ENCODE measurements at regions not wholly inside any gene's neighbourhood (a gene's known extent, or its start where the extent isn't known, plus 50 kb on each side); places are given as distances from the start of the nearest gene placed in this dataset.

GRCh38 chr3:152606146-152606545 lies 228.8 kb upstream of the P2RY1 start:
- ChIA-PET SMC1A (ENCODE audit: uncharacterized antibody, unreplicated experiment) (interaction anchor here (1.0 to 2.5 kb wide), 2 partner anchors 8 to 10 kb away, joined by 3 to 11 read pairs; no protein-coding TSS in a partner anchor), CTCF (interaction anchor here (1.2 kb wide), 1 partner anchor 13 kb away, joined by 3 read pairs; no protein-coding TSS in a partner anchor), RAD21 (ENCODE audit: unreplicated experiment) (interaction anchor here (1.1 kb wide), 1 partner anchor 32 kb away, joined by 3 read pairs; no protein-coding TSS in a partner anchor), POLR2A (interaction anchor here (0.6 kb wide), 1 partner anchor 21 kb away, joined by 3 read pairs; no protein-coding TSS in a partner anchor)
- intact Hi-C loops (cut with micrococcal nuclease; ENCODE audit: unreplicated experiment), result no loop called here
- WGBS (ENCODE audit: insufficient coverage, insufficient replicate concordance, low lambda C conversion rate, missing lambda C conversion rate), result 51% methylated on average over 7 of the region's 7 CpGs
- ATAC-seq (no peak), FAIRE-seq (no peak), DNase-seq (ENCODE audit: low read depth, low spot score) (no peak)
- H3K9me3 ChIP-seq (replicated peaks; ENCODE audit: control insufficient read depth, insufficient read depth, low read length), result no peaks in the 10 kb centered on the region
- no TSS peak for BruUV-seq (replicated peaks)
- no peak overlapping the region for H3K27ac ChIP-seq (ENCODE audit: control insufficient read depth, insufficient read depth)
- in situ Hi-C loops (cut with MboI), result no loop called here
- H3K36me3 ChIP-seq (ENCODE audit: control insufficient read depth in 2 of 2, insufficient read depth in 2 of 2, low read length in 1 of 2), result no peaks in the 10 kb centered on the region
- H3K4me1 ChIP-seq (ENCODE audit: control insufficient read depth, insufficient read depth, low read length), result no peaks in the 10 kb centered on the region
- H3K79me2 ChIP-seq (ENCODE audit: control insufficient read depth, insufficient read depth, low read length), result no peaks in the 10 kb centered on the region
- H2AFZ ChIP-seq (ENCODE audit: control insufficient read depth, low read depth, low read length), result no peak overlapping the region
- H3K27me3 ChIP-seq (replicated peaks in 1 of 2; ENCODE audit: control insufficient read depth in 2 of 2, insufficient read depth in 2 of 2, low read length in 1 of 2), result no peaks in the 10 kb centered on the region
- no peak for TF ChIP-seq SKIL (IDR thresholded peaks at IDR 0.05; ENCODE audit: low read depth, poor library complexity, severe bottlenecking)
- no peak for TF ChIP-seq CBFB (IDR thresholded peaks at IDR 0.05; ENCODE audit: low read depth)
- TF ChIP-seq HDAC2 (IDR thresholded peaks at IDR 0.05), result no peak
- TF ChIP-seq SP1 (IDR thresholded peaks at IDR 0.05; ENCODE audit: low read depth, low read length), result no peak
- no peak for TF ChIP-seq IRF4 (IDR thresholded peaks at IDR 0.05; ENCODE audit: low read depth, low read length)
- TF ChIP-seq SIN3A (IDR thresholded peaks at IDR 0.05; ENCODE audit: low read depth, low read length), result no peak
- TF ChIP-seq POLR2AphosphoS5 (IDR thresholded peaks at IDR 0.05; ENCODE audit: low read length), result no peak
- TF ChIP-seq CBX5 (IDR thresholded peaks at IDR 0.05; ENCODE audit: low read depth), result no peak
- TF ChIP-seq MAX (IDR thresholded peaks at IDR 0.05; ENCODE audit: low read depth, low read length), result no peak
- TF ChIP-seq ETV6 (conservative IDR thresholded peaks at IDR 0.05 in 1 of 2, IDR thresholded peaks at IDR 0.05 in 1 of 2; ENCODE audit: borderline replicate concordance in 1 of 2, low read depth in 1 of 2), result no peak
- no peak for TF ChIP-seq ZNF622 (IDR thresholded peaks at IDR 0.05)
- TF ChIP-seq NR2C2 (IDR thresholded peaks at IDR 0.05; ENCODE audit: borderline replicate concordance, control insufficient read depth, insufficient read length, low read depth), result no peak
- no peak for TF ChIP-seq NRF1 (conservative IDR thresholded peaks at IDR 0.05; ENCODE audit: low read depth, low read length)
- no peak for TF ChIP-seq BRCA1 (IDR thresholded peaks at IDR 0.05; ENCODE audit: low read depth, low read length)
- TF ChIP-seq ZBTB33 (IDR thresholded peaks at IDR 0.05), result no peak
- no peak for TF ChIP-seq YBX1 (IDR thresholded peaks at IDR 0.05)
- TF ChIP-seq ASH2L (IDR thresholded peaks at IDR 0.05; ENCODE audit: borderline replicate concordance, low read depth), result no peak
- H3K4me3 ChIP-seq, result no peak overlapping the region
- no peak overlapping the region for H3K4me2 ChIP-seq (ENCODE audit: control insufficient read depth, insufficient read depth)
- no peaks in the 10 kb centered on the region for H4K20me1 ChIP-seq (ENCODE audit: control insufficient read depth, insufficient read depth)
- H3K9ac ChIP-seq (ENCODE audit: control insufficient read depth, insufficient read depth, low read length), result no peak overlapping the region
